Gastroesophageal sphincter (tissue), 3 donors: ENCODE measurements at regions not wholly inside any gene's neighbourhood (a gene's known extent, or its start where the extent isn't known, plus 50 kb on each side); places are given as distances from the start of the nearest gene placed in this dataset.

Experiments
- EP300 ChIP-seq: sonication (generic); formaldehyde crosslinking; IDR thresholded peaks from one replicate; pipeline ENCODE4 v1.6.1; 2017; ENCODE audit warnings: antibody characterized with exemption, mild to moderate bottlenecking
- TF ChIP-seq, protein P1 (sequence below), 4 experiments: fragments of 200-600 bp in 2 of 4; fragments of 450-650 bp in 2 of 4; sonication (generic) in 1 of 4; IDR thresholded peaks; one replicate each; pipeline ENCODE4 v1.5.1; 2017 to 2019; ENCODE audit warnings: antibody characterized with exemption in 4 of 4, mild to moderate bottlenecking in 2 of 4, moderate library complexity in 2 of 4

DNA sequence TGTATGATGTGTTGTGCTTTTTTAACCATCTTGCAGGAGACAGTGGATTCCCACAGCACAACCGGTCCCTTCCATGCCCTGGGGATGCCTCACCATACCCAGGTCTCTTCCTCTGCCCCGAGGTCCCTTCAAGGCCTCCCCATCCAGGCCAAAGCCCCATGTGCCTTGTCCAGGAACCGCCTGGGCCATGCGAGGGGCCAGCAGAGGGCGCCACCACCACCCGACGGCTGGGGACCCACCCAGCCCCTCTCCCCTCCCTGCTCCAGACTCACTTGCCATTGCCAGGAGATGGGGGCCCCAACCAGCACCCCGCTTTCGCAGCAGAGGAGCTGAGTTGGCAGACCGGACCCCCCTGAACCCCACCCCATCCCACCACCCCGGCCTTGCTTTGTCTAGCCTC lies 485.5 kb downstream of the TRAM1L1 start:
- TF ChIP-seq, protein P1, sequence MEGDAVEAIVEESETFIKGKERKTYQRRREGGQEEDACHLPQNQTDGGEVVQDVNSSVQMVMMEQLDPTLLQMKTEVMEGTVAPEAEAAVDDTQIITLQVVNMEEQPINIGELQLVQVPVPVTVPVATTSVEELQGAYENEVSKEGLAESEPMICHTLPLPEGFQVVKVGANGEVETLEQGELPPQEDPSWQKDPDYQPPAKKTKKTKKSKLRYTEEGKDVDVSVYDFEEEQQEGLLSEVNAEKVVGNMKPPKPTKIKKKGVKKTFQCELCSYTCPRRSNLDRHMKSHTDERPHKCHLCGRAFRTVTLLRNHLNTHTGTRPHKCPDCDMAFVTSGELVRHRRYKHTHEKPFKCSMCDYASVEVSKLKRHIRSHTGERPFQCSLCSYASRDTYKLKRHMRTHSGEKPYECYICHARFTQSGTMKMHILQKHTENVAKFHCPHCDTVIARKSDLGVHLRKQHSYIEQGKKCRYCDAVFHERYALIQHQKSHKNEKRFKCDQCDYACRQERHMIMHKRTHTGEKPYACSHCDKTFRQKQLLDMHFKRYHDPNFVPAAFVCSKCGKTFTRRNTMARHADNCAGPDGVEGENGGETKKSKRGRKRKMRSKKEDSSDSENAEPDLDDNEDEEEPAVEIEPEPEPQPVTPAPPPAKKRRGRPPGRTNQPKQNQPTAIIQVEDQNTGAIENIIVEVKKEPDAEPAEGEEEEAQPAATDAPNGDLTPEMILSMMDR (IDR thresholded peaks at IDR 0.05) = no peak
- TF ChIP-seq EP300 = no peak
